Smooth muscle cell (in vitro differentiated cells): ENCODE measurements at regions not wholly inside any gene's neighbourhood (a gene's known extent, or its start where the extent isn't known, plus 50 kb on each side); places are given as distances from the start of the nearest gene placed in this dataset.
"Not testable (repeated sequence)": the region's sequence is repeated elsewhere in the genome, so short reads cannot be mapped to it uniquely, and the experiment has no call there.

Experiments
- DNase-seq: peaks from one replicate; lab custom pipeline; 2025; ENCODE audit not compliant: unreplicated experiment; lab: John Stamatoyannopoulos, UW
- H2AFZ ChIP-seq: fragments of 200-600 bp; sonication (generic); 2 replicates; pipeline ENCODE4 v1.6.0; 2016; ENCODE audit warnings: antibody characterized with exemption, low read depth, mild to moderate bottlenecking
- H3F3A ChIP-seq: fragments of 200-600 bp; sonication (generic); 2 replicates; pipeline ENCODE4 v1.6.0; 2017; ENCODE audit warnings: antibody characterized with exemption, low read depth
- H3K27ac ChIP-seq: fragments of 200-600 bp; sonication (generic); 2 replicates; pipeline ENCODE4 v1.5.1; 2016; ENCODE audit warnings: low read depth, mild to moderate bottlenecking
- H3K27me3 ChIP-seq: fragments of 200-600 bp; sonication (generic); 2 replicates; pipeline ENCODE4 v1.6.1; 2016; ENCODE audit warnings: low read depth, mild to moderate bottlenecking
- H3K36me3 ChIP-seq: fragments of 200-600 bp; sonication (generic); 2 replicates; pipeline ENCODE4 v1.5.1; 2016; ENCODE audit warnings: low read depth
- H3K4me1 ChIP-seq: fragments of 200-600 bp; sonication (generic); 2 replicates; pipeline ENCODE4 v1.5.1; 2016; ENCODE audit warnings: low read depth
- H3K4me2 ChIP-seq: fragments of 200-600 bp; sonication (generic); 2 replicates; pipeline ENCODE4 v1.6.0; 2016; ENCODE audit warnings: mild to moderate bottlenecking
- H3K4me3 ChIP-seq: fragments of 200-600 bp; sonication (generic); 2 replicates; pipeline ENCODE4 v1.5.1; 2016; ENCODE audit warnings: mild to moderate bottlenecking
- H3K79me2 ChIP-seq: fragments of 200-600 bp; sonication (generic); 2 replicates; pipeline ENCODE4 v1.6.0; 2016; ENCODE audit warnings: low read depth, mild to moderate bottlenecking
- H3K9ac ChIP-seq: fragments of 200-600 bp; sonication (generic); 2 replicates; pipeline ENCODE4 v1.6.0; 2016; ENCODE audit warnings: low read depth
- H3K9me3 ChIP-seq: fragments of 200-600 bp; sonication (generic); replicated peaks from 2 replicates; pipeline ENCODE4 v1.5.1; 2016; ENCODE audit warnings: low read depth
- H4K20me1 ChIP-seq: fragments of 200-600 bp; sonication (generic); 2 replicates; pipeline ENCODE4 v1.6.0; 2016; ENCODE audit warnings: low read depth
- CTCF ChIP-seq: fragments of 200-600 bp; sonication (generic); IDR thresholded peaks from 2 replicates; pipeline ENCODE4 v1.5.1; 2017; ENCODE audit warnings: borderline replicate concordance, mild to moderate bottlenecking, antibody characterized with exemption; ENCODE audit not compliant: insufficient read depth, poor library complexity, severe bottlenecking
- WGBS: methylation state at CpG from one replicate; pipeline ENCODE4 v1.1.7; 2016; ENCODE audit warnings: low lambda C conversion rate; 5-methylcytosine and 5-hydroxymethylcytosine counted together

GRCh38 chr2:153584244-153584643 is 105.7 kb upstream of the RPRM start:
- no peaks in the 10 kb centered on the region for H4K20me1 ChIP-seq
- no peaks in the 10 kb centered on the region for H3K36me3 ChIP-seq
- no peaks in the 10 kb centered on the region for H3F3A ChIP-seq
- no peaks in the 10 kb centered on the region for H3K79me2 ChIP-seq
- H3K27ac ChIP-seq: no peak overlapping the region
- H3K4me3 ChIP-seq: no peak overlapping the region
- H3K27me3 ChIP-seq: no peaks in the 10 kb centered on the region
- DNase-seq: no peak
- no peak overlapping the region for H3K4me2 ChIP-seq
- H2AFZ ChIP-seq: no peak overlapping the region
- H3K9ac ChIP-seq: no peak overlapping the region
- H3K4me1 ChIP-seq: no peaks in the 10 kb centered on the region
- no peak for TF ChIP-seq CTCF
- H3K9me3 ChIP-seq: no peaks in the 10 kb centered on the region
- 60% methylated on average over 2 of the region's 2 CpGs for WGBS

- Histone ChIP-seq H3K4me3 (no peak overlapping the region), H3K9me3 (no peaks in the 10 kb centered on the region), H2AFZ (no peak overlapping the region), H3F3A (no peaks in the 10 kb centered on the region), H3K36me3 (no peaks in the 10 kb centered on the region), H3K9ac (no peak overlapping the region), H4K20me1 (no peaks in the 10 kb centered on the region), H3K27ac (no peak overlapping the region), H3K4me2 (no peak overlapping the region), H3K4me1 (no peaks in the 10 kb centered on the region), H3K79me2 (no peaks in the 10 kb centered on the region), H3K27me3 (no peaks in the 10 kb centered on the region)
- DNase-seq: no peak
- no peak for TF ChIP-seq CTCF
Measured at GRCh38 chr2:153588408-153588807, 109.8 kb upstream of the RPRM start.

GRCh38 chr2:153589586-153589985 is 111.0 kb upstream of the RPRM start:
- no peak for DNase-seq
- Histone ChIP-seq H3K4me1 (no peaks in the 10 kb centered on the region), H3K9me3 (no peaks in the 10 kb centered on the region), H3K9ac (no peak overlapping the region), H3F3A (no peaks in the 10 kb centered on the region), H3K27me3 (no peaks in the 10 kb centered on the region), H2AFZ (no peak overlapping the region), H3K4me3 (no peak overlapping the region), H3K79me2 (no peaks in the 10 kb centered on the region), H3K4me2 (no peak overlapping the region), H3K36me3 (no peaks in the 10 kb centered on the region), H3K27ac (no peak overlapping the region), H4K20me1 (no peaks in the 10 kb centered on the region)
- 80% methylated on average over 3 of the region's 3 CpGs for WGBS
- no peak for TF ChIP-seq CTCF

GRCh38 chr2:153593086-153593485 is 114.5 kb upstream of the RPRM start:
- H3K4me2 ChIP-seq, H3F3A ChIP-seq, DNase-seq, H3K79me2 ChIP-seq, H3K4me1 ChIP-seq, H3K9me3 ChIP-seq, H3K36me3 ChIP-seq, H4K20me1 ChIP-seq, H3K4me3 ChIP-seq, H2AFZ ChIP-seq, H3K27me3 ChIP-seq, H3K9ac ChIP-seq: not testable (repeated sequence)
- 66% methylated on average over 6 of the region's 6 CpGs for WGBS
- peak overlapping the region; percentile 52 for H3K27ac ChIP-seq
